HG03175 (cell line): ENCODE measurements at regions not wholly inside any gene's neighbourhood (a gene's known extent, or its start where the extent isn't known, plus 50 kb on each side); places are given as distances from the start of the nearest gene placed in this dataset.

Experiments used
- ATAC-seq: cut with Tn5 transposase; IDR thresholded peaks from one replicate; pipeline ENCODE4 v1.9.1; 2021; ENCODE audit warnings: mild to moderate bottlenecking, moderate library complexity; ENCODE audit not compliant: unreplicated experiment

DNA sequence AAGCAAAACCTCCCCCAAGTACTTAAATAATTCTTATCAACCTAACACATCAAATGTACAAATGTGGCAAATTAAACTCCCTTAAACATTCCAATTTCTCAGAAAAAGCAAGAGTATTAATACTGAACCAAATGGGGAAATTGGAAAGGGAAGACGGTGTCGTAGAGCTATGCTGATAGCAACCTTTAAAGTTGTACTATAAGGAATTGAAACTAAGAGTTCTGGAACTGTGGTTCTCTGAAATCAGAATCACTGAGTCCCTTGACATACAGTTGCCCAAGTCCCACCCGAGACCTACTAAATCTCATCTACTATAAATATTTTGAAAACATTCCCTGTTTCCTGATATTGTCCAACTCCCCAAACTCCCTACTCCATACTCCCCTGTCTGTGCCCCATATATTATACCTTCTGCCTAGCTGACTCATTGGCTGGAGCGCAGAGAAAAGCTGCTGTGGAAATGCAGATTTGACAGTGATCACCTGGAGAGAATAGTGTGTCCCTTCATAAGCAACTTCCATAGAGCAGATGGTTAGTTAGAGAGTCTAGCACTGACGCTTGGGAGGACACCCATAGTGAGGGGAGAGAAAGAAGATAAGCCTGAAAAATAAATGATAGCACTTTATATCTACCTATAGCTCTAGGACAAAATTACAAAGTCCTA lies 51.4 kb upstream of the ITM2B start:
- ATAC-seq = no peak

DNA sequence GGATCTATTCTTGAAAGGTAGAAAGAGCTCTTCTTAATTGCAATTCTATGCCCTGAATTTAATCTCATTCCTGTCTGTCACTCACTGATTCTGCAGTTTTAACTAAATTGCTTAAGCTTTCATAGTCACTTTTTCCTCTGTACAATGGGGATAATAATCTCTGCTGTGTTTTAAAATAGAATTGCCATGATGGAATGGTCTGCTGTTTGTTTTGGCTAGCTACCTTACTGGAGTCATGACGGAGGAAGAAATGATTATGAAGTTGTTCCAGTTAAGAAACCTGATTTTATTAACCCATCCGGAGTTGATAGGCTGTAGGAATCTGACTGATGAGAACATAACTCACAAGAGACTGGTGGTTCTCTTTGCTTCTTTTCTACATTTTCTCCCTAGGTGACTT lies 54.9 kb upstream of the ITM2B start:
- no peak for ATAC-seq

DNA sequence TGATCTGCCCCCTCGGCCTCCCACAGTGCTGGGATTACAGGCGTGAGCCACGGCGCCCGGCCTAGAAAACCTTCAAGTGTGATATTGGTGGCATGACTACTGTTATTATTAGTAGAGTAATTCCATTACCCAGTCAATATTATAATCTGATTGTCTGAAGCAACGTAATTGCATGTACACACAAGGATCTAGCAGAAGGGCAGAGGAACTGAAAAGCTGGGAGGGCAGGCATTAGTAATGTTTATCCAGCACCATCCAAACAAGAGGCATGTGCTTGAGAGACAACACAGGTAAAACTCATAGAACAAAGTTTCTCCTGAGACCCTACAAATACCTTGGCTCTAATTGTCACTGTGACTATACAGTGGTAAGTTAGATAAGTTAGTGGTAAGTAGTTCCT lies 56.2 kb upstream of the ITM2B start:
- ATAC-seq = no peak

DNA sequence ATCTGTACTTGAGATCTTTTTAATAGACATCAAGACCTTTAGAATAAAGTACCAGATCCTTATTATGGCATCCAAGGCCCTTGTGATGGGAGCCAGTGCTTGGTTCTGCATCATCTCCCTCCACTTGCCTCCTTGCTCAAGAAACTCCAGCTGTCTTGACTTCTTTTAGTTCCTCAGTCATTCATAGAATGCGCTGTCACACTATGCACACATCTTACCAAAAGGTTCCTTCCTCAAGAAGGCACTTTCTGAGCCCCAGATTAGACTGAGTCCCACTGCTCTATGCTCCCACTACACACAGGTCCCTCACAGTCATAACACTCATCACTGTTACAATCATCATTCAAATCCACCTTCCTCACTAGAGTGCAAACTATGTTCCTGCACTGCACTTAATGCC lies 57.8 kb upstream of the ITM2B start:
- ATAC-seq = peak; percentile 64

DNA sequence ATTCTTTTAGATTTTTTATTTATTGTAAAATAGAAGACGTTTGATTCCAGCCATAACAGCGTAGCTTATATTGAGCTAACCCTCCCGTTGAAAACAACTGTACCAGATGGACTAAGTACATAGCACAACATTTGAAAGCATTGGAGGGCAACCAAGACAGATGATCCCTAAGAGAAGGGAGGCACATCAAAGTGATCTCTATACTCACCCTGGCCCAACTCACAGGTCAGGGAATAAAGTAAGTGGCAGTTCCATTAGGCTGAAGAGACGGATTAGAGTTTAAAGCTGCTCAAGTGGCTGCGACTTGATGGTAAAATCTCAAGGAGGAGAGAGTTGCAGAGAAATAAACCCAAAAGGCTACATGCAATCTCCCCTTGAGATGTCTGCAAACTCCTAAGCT lies 65.1 kb upstream of the ITM2B start:
- no peak for ATAC-seq

DNA sequence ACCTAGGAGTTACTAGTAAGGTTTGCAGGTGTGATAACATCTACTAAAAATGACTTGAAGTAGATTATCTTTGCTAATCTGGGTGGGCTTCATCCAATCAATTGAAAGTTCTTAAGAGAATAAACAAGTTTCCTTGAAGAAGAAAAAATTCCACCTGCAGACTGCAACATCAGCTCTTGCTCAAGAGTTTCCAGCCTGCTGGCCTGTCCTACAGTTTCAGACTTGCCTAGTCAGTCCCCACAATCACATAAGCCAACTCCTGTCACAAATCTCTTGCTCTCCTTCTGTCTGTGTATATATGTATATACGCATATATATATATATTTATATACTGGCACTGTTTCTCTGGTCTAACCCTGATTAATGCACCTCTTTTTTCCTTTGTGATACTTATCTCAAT lies 67.3 kb upstream of the ITM2B start:
- ATAC-seq = no peak

DNA sequence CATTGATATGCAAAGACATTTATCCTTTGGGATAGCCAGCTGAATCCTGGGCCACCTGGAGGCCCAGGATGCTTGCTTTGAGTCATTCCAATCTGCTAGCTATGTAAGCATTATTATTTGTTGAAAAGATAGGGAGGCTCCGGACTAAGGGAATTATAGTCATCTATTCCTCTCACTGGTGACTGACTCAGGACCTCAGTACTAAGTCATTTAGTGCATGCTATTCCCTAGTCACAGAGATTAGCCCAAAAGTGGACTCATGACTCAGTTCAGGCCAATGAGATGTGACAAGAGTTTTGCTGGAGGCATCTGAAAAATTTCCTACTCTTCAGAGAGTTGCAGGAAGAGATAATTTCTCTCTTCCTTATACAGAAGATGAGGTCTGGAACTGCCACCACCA lies 67.9 kb upstream of the ITM2B start:
- no peak for ATAC-seq

DNA sequence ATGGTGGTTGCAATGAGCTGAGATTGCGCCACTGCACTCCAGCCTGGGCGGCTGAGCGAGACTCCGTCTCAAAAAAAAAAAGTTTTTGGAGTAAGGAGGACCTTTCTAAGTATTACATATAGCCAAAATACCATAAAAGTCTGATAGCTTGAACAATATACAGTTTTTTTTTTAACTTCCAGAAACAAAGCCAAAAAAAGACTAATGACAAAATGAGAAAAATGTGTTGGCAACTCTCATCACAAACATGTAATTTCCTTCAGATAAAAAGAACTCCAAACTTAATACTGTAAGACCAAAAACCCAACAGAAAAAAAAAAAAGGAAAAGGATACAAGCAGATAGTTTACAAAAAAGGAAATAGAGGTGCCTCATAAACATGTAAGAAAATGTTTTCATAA lies 68.2 kb upstream of the MED4 start:
- ATAC-seq = no peak

DNA sequence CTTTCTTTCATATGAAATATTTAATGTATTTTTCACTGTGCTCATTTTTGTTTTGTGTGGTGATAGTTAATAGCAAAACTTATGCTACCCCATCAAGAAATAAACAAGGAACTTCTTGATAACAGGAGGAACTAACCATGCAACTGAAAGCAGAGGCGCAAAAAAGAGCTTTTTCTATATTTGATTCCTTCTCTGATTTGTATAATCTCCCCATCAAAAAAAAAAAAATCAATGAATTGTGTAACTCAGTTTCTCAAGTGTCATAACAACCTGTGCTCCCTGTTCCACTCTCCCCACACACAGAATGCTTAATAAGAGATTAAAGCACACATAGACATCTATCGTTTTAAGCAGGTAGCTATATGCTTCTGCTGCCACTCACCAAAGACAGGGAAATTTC lies 67.3 kb upstream of the MED4 start:
- no peak for ATAC-seq

DNA sequence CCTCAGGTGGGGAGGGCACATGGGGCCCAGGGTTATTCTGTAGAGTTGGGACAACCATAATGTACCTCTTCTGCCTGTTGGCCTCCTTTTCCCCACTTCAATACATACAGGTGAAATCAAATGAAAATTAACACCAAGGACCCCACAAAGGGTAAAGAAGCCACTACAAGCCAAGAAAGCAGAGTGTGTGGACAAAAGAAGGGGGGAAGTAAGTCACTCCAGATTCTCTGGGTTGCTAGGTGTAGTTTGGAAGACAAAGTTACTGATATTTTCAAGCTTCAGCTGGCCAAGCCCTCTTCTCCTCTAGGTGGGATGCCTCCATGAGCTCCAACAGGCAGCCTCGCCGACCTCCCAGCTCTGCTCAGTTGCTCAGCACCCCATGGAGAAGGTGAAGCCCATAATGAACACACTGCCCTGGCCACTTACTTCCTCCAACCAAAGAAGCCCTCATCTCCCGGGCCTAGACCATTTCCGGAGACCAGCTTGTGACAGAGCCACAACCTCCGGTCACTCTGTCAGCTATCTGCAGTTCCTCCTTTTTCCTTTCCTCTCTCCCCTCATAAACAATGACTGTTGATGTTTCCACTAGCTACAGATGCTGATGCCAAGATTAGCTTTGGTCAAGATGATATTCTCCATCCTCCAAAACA lies 66.8 kb upstream of the MED4 start:
- no peak for ATAC-seq

DNA sequence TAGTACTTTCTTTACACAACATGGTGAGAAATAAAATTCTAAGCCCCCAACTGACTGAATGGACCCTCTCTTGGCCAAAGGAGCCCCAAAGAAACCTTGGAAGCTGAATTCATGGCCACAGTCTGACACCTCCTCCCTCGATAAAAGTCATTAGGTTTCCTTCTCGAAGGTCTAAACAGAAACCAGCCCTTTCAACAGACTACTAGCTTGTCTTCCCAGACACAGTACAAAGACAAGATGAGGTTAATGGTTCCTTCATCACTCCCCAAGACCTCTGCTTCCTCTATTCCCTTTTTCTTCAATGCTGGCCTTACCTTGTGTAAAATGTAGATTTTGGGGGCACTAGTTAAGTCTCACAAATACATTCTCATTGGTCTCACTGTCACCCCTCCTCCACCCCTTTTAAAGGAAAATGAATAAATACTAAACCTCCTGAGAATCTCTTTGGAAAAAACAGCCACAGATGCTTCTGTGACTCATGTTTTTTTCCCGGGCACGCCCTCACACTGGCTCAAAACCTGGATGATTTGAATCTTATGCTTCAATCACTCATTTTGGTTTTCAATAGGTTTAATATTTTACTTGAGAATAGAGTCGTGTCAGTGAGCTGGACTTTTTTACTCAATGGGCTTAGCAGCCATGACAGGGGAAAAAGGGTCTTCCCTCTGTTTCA lies 65.8 kb upstream of the MED4 start:
- ATAC-seq = no peak

DNA sequence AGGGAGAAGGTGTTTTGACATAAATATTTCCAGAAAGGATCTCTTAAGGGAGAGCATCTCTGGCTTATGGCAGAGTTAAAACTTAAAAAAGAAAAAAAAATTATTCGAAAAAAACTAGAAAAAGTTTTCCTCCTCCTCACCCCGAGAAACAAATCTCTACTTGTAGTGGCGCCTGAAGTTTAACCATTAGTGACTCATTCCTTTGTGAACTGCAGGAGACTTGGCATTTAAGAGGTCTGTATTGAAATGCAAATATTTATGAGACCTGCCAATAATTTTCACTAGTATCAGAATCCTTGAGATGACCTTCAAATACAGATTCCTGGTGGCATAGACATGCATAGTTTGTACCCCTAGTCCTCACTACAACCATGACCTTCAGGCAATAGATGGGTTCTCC lies 64.9 kb upstream of the MED4 start:
- no peak for ATAC-seq

DNA sequence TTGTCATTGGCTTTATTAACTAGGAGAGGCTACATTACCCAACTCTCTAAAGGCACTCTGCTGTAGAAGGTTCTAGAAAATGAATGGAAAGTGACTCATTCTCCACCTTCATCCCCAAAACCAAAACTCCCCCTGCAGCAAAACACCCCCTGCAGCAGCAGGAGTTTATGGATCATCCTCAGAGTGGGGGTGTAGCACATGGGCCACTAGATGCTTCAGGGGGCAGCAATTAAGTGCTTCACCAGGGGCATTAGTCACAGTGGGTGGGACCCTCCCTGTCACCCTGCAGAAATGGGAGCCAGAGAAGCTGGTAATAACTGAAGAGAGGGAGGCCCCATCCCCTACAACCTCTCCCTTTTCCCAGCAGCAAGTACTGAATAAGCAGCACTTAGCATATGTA lies 64.5 kb upstream of the MED4 start:
- ATAC-seq = no peak

DNA sequence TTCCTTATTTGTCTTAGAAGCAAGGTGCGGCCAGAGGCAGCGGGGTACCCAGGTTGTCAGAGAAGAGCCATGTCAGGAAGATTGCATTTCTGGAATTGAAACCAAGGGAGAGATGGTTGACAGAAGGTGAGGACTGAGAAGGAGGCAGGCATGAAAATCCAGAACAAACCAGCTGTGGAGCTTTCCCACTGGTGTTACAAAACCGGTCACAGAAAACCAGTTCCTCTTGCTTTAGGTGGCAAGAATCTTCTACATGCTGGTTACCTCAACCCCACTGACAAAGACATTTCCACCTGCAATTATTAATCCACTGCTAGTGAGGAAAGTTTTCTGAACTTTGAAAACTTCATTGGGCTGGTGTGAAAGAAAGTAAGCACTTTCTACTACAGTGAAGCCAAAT lies 64.0 kb upstream of the MED4 start:
- ATAC-seq = no peak

DNA sequence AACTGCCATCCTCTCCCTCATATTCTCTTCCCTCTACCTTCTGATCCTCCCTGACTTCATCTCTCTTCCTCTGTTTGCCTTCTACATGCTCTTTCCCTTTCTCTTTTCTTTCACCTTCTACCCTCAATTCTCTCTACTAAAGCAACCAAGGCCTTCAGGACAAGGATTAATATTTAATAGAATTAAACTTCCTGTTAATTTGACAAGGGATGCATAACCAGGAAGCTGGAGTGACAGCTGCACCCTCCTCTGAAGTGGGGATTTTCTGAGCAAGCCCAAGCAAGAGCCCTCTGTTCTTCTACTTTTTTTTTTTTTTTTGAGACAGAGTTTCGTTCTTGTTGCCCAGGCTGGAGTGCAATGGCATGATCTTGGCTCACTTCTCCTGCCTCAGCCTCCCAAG lies 63.4 kb upstream of the MED4 start:
- peak; percentile 38 for ATAC-seq

DNA sequence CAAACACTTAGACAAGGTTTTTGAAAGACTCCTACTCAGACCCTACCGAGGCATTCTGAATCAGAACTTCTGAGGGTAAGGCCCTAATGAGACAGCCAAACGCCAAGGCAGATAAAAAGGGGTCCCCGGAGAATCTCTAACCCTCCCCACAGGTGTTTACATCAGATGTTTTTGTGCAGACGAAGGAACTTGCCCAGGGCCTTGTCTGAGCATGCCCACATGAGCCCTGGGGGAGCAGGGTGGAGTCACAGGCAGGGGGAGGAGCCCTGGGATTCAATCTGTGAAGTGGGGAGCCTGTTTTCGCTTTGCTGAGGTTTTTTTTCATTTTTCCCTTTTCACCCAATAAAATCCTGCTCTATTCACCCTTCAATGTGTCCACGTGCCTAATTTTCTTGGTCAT lies 61.6 kb upstream of the MED4 start:
- no peak for ATAC-seq

DNA sequence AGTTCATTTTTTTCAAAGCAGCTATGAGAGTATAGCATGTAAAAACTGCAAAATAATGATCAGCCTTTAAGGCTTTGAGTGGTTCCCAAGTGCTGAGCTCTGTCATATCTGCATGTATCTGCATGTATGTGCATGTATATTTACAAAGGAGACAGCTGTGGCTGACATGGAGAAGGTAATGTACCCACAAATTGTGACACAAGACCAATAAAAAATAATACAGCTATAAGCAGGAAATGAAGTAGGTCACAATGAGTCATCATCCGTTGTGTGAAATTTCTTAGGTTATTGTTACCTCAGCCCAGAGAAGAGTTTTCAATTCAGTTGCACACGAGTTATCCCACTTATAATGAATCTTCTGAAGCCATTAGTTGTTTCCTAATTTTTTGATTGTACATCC lies 60.9 kb upstream of the MED4 start:
- peak; percentile 62 for ATAC-seq

DNA sequence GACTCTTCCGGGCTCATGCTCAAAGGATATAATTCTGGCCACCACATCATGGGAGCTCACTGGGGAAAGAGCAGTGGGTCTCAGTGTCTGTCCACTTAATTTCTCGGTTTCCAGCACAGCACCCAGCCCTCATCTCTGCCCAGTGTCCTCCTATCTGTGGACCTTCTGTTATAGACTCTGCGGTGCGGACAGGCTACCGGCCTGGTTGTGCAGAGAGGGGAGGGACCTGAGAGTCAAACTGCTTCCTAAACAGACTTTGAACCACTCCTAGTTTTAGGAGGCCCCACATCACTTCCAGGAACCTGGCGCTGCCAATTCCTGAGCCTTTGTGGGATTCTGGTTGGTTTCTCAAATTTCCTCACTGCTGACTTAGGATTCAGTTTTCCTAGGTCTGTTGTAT lies 59.8 kb upstream of the MED4 start:
- no peak for ATAC-seq

DNA sequence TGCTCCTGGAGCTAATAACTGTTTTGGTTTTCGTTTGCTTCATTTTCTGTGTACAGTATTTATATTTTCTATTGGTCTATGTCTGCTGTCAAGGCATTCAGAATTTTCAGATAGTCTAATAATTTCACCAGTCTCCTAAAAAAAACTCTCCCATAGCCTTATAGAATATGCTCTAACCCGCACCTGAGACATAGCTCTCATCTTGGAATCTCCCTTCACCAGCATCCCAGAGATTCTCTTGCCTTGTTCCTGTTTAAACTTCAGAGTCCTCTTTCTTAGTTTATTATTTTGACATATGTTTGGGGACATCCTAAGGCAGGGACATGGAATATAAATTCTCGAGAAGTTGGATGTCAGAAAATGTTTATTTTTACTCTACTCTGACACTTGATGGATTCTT lies 58.3 kb upstream of the MED4 start:
- no peak for ATAC-seq

DNA sequence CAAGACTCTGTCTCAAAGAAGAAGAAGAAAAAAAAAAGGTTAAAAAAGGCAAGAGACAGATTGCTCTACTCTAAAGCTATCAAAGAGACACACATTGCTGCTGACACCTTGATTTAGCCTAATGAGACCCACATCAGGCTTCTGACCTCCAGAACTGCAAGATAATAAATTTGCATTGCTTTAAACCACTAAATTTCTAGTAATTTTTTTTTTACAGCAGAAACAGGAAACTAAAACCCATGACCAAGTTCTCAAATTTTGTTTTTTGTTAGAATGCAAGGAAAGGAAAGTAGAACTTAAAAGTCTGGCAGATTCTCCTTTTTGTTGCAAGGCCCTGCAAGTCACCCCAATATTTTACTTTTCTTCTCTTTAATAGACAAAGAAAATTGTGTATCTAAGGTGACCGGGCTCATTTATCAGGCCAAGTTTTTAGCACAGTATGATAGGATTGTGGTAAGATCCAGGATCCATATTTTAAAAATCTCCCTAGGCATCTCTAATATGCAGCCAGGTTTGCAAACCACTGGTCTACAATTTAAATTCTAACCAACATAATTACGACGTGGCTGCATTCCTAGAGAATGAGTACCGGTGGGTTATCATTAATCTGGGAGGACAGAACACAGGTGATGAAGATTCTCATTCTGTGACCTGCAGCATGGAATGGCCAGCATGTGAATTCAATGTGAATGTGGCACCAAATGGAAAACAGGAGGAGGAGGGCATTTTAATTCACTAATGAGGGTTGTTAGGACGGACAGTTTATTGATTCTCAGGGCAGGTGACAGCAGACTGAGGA lies 56.7 kb upstream of the MED4 start:
- no peak for ATAC-seq

DNA sequence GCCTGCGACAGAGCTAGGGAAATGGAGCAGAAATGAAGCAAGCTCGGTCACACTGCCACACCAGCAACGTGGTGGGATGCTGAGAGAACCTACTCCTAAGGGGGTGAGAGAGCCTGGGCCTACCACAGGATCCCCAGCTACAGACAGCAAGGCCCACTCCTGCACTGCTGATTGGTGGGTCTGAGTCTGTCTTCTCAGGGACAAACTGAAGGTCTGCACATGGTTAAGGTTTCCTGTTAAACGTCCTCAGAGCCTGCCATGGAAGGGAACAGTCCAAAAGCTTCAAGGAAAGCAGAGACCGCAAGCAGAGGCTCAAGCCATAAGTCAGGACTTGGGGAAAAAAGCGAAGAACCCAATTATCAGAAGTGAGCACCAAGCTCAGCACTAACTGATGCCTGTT lies 53.5 kb upstream of the MED4 start:
- ATAC-seq = no peak

DNA sequence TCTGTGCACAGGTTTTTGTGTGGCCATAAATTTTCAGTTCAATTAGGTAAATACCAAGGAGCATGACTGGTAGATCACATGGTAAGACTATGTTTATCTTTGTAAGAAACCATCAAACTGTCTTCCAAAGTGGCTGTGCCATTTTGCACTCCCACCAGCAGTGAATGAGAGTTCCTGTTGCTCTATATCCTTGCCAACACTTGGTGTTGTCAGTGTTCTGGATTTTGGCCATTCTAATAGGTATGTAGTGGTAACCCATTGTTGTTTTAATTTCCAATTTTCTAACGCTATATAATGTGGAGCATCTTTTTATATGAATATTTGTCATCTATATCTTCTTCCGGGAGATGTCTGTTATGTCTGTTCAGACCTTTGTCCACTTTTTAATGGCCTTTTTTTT lies 51.7 kb upstream of the MED4 start:
- ATAC-seq = no peak
